BJ (cell line): ENCODE measurements at regions not wholly inside any gene's neighbourhood (a gene's known extent, or its start where the extent isn't known, plus 50 kb on each side); places are given as distances from the start of the nearest gene placed in this dataset.

Experiments used
- CTCF ChIA-PET: fragments of 350-600 bp; formaldehyde crosslinking; extraction: SDS; loops from one replicate; lab custom pipeline; 2021; ENCODE audit warnings: antibody characterized with exemption, inconsistent platforms; lab: Yijun Ruan, JAX
- POLR2A ChIA-PET: fragments of 300-600 bp; sonication (Branson Sonifier 250); formaldehyde crosslinking; extraction: SDS; loops from one replicate; lab custom pipeline; 2021; ENCODE audit warnings: antibody characterized with exemption; lab: Charles Lee
- DNase-seq: peaks from one replicate; pipeline ENCODE4 v3.0.0-alpha.2; 2011; ENCODE audit warnings: low read depth
- H3K27me3 ChIP-seq: 2 replicates; pipeline ENCODE4 v1.6.0; 2011; ENCODE audit warnings: low read length; ENCODE audit not compliant: control insufficient read depth, insufficient read depth
- H3K36me3 ChIP-seq: 2 replicates; pipeline ENCODE4 v1.5.1; 2011; ENCODE audit warnings: low read length; ENCODE audit not compliant: control insufficient read depth, insufficient read depth
- H3K4me3 ChIP-seq: 2 replicates; pipeline ENCODE4 v1.5.1; 2011; ENCODE audit warnings: low read depth, mild to moderate bottlenecking, control low read depth, low read length
- TF ChIP-seq, protein P1 (sequence below): IDR thresholded peaks from 2 replicates; pipeline ENCODE4 v1.5.1; 2011; ENCODE audit warnings: low read depth, mild to moderate bottlenecking, control low read depth, inconsistent platforms, low read length, moderate library complexity; ENCODE audit not compliant: insufficient read depth

DNA sequence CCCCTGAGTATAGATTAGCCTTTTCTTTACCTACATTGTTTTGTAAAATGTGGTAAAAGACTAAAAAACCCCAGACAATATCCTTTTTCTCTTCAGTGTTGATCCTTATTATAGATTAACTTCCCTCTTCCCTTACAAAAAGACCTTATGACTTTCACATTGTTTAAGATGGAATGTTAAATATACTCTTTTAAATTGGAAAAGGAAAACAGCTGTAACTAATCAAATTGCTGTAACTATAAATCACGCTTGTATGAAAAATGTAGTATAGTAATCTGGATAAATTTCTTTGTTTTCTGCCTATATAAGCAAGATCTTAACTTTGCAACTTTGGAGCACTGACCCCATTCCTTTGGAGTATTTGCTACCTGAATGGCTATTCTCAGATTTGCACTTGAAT lies 383.1 kb downstream of the FAM170A start:
- no peak for DNase-seq

DNA sequence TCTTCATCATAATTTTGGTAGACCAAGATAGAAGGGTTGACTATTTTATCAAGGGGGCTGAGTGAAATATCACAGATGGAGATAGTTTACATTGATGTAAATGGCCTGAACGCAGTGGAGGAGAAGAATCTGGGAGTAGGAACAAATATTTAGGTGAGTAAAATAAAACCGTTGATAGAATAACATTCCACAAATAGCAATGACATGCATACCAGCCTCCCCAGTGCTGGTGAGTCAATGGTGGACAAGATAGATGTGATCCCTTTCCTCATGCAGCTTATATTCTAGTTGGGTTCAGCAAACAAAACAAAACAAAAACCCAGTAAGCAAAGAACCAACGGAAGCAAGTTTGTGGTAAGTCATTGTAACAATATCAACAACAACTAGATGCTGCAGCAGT lies 385.2 kb downstream of the FAM170A start:
- Histone ChIP-seq H3K27me3 (no peaks in the 10 kb centered on the region), H3K4me3 (no peak overlapping the region), H3K36me3 (no peaks in the 10 kb centered on the region)
- no peak for DNase-seq
- POLR2A ChIA-PET: no interaction called here
- TF ChIP-seq, protein P1, sequence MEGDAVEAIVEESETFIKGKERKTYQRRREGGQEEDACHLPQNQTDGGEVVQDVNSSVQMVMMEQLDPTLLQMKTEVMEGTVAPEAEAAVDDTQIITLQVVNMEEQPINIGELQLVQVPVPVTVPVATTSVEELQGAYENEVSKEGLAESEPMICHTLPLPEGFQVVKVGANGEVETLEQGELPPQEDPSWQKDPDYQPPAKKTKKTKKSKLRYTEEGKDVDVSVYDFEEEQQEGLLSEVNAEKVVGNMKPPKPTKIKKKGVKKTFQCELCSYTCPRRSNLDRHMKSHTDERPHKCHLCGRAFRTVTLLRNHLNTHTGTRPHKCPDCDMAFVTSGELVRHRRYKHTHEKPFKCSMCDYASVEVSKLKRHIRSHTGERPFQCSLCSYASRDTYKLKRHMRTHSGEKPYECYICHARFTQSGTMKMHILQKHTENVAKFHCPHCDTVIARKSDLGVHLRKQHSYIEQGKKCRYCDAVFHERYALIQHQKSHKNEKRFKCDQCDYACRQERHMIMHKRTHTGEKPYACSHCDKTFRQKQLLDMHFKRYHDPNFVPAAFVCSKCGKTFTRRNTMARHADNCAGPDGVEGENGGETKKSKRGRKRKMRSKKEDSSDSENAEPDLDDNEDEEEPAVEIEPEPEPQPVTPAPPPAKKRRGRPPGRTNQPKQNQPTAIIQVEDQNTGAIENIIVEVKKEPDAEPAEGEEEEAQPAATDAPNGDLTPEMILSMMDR: no peak
- CTCF ChIA-PET: no interaction called here

More for the DNA sequence above, 383.1 kb downstream of the FAM170A start:
- H3K36me3 ChIP-seq: no peaks in the 10 kb centered on the region
- no peak overlapping the region for H3K4me3 ChIP-seq
- POLR2A ChIA-PET: no interaction called here
- CTCF ChIA-PET: no interaction called here
- H3K27me3 ChIP-seq: no peaks in the 10 kb centered on the region
- TF ChIP-seq, protein P1: no peak

DNA sequence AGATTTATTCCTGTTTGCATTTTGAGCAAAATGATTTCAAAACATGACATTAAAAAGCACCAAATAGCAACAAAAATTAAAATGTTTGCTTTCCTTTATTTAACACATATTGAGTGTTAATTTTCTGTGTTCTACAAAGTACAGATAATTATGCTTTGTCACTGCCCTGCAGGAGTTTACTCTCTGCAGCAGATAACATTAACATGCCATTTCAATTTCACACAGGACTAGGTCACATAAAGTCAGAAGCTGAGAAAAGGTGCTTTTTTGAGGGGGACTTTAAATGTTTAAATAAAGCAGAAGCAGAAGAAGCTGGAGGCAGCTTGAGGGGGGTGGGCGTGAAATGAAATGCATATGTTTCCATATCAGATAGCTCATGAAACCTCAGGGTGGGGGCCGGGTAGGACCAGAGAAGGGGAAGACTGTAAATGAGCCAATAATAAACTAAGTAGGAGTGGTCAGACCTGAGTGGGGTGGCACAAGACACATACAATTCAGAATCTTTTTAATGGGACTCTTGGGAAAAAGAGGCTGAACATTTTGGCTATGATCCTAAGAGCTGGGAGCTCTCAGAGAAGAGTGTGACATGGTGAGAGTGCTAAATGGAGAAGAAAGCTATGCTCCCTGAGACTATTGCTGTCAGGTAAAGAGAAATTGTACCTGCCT lies 387.5 kb downstream of the FAM170A start:
- no peak for DNase-seq
- CTCF ChIA-PET: interaction anchor here (1.0 kb wide), 1 partner anchor 33 kb away, joined by 3 read pairs; no protein-coding TSS in a partner anchor
- H3K36me3 ChIP-seq: no peaks in the 10 kb centered on the region

DNA sequence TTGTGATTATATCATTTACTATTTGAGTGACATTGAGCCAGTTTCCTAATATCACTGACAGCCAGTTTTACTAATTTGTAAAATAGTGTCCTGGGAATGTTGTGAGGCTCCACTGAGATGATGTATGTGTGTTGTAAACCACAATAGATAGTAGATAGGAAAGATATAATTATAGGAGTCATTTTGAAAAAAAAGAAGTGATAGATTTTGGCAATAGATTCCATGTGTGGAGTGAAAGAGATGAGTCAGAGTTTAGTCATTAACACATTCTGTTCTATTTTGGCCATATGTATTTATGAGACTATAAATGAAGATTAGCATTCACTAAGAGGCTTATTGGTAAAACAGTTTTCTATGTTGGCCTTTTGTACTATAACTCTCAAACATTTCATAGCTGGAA lies 388.2 kb downstream of the FAM170A start:
- H3K4me3 ChIP-seq: no peak overlapping the region
- DNase-seq: peak; percentile 7
- POLR2A ChIA-PET: no interaction called here
- no peaks in the 10 kb centered on the region for H3K27me3 ChIP-seq
- H3K36me3 ChIP-seq: no peaks in the 10 kb centered on the region
- TF ChIP-seq, protein P1: no peak
- CTCF ChIA-PET: interaction anchor here (1.0 kb wide), 1 partner anchor 34 kb away, joined by 3 read pairs; no protein-coding TSS in a partner anchor

More for the DNA sequence above, 387.5 kb downstream of the FAM170A start:
- POLR2A ChIA-PET: no interaction called here
- no peak overlapping the region for H3K4me3 ChIP-seq
- no peaks in the 10 kb centered on the region for H3K27me3 ChIP-seq
- TF ChIP-seq, protein P1: no peak

DNA sequence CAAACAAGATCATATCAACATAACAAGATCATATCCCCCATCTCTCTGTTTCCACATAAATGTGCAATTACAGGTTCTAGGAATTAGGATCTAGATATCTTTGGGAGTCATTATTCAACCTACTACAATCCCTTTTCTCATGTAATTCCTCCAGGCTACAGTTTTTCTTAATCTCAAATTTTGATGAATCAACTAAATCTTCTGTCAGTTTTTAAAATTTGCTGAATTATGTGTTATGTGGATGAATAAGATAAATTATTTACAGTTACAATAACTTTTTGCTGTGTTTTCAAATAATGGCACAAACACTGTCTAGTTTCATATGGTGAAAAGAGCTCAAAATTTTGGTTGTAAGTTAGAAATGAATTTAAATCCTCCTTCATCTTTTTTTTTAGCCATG lies 405.8 kb downstream of the FAM170A start:
- TF ChIP-seq, protein P1: no peak
- POLR2A ChIA-PET: no interaction called here
- CTCF ChIA-PET: no interaction called here

More for the DNA sequence above, 405.8 kb downstream of the FAM170A start:
- Histone ChIP-seq H3K27me3 (no peaks in the 10 kb centered on the region), H3K36me3 (no peaks in the 10 kb centered on the region), H3K4me3 (no peak overlapping the region)
- no peak for DNase-seq
